ENCODE measurements at regions not wholly inside any gene's neighbourhood (a gene's known extent, or its start where the extent isn't known, plus 50 kb on each side); places are given as distances from the start of the nearest gene placed in this dataset.

DNA sequence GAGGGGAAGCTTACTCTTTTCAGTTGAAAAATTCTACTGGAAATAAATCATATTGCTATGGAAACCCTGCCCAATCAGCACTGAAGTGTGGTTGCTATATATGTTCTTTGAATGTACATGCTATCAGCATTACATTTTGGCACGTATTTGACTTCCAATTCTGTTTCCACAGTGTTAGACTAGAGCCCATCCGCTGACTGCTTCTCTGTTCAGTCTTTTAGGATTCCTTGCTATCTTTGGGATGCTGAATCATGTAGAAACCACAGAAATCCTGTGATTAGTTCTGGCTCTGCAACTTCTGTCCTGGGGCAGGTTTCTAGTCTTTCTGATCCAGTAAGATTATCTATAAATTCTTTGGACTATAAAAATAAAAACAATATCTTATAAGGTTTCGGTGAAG lies 128.2 kb upstream of the SLC7A14 start:
- TF ChIP-seq SIN3A (IDR thresholded peaks at IDR 0.05; ENCODE audit: borderline replicate concordance, insufficient read depth, low read depth, low read length) (no peak), TCF7L2 (IDR thresholded peaks at IDR 0.05; ENCODE audit: low read depth, low read length) (no peak), POLR2AphosphoS5 (IDR thresholded peaks at IDR 0.05; ENCODE audit: low read depth, low read length) (no peak)
- TF ChIP-seq, protein P1, sequence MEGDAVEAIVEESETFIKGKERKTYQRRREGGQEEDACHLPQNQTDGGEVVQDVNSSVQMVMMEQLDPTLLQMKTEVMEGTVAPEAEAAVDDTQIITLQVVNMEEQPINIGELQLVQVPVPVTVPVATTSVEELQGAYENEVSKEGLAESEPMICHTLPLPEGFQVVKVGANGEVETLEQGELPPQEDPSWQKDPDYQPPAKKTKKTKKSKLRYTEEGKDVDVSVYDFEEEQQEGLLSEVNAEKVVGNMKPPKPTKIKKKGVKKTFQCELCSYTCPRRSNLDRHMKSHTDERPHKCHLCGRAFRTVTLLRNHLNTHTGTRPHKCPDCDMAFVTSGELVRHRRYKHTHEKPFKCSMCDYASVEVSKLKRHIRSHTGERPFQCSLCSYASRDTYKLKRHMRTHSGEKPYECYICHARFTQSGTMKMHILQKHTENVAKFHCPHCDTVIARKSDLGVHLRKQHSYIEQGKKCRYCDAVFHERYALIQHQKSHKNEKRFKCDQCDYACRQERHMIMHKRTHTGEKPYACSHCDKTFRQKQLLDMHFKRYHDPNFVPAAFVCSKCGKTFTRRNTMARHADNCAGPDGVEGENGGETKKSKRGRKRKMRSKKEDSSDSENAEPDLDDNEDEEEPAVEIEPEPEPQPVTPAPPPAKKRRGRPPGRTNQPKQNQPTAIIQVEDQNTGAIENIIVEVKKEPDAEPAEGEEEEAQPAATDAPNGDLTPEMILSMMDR (IDR thresholded peaks at IDR 0.05) = no peak

Measured in Panc1 (cell line).